Activated CD8-positive, alpha-beta memory T cell treated with anti-CD3 and anti-CD28 coated beads, Interleukin-2, amount 50 U/mL, for 1 hour (primary cell): ENCODE measurements at regions not wholly inside any gene's neighbourhood (a gene's known extent, or its start where the extent isn't known, plus 50 kb on each side); places are given as distances from the start of the nearest gene placed in this dataset.
"Not testable (repeated sequence)": the region's sequence is repeated elsewhere in the genome, so short reads cannot be mapped to it uniquely, and the experiment has no call there.

Source experiments
- DNase-seq: peaks from one replicate; pipeline ENCODE4 v3.0.0-alpha.2; 2020; ENCODE audit errors: extremely low read depth

DNA sequence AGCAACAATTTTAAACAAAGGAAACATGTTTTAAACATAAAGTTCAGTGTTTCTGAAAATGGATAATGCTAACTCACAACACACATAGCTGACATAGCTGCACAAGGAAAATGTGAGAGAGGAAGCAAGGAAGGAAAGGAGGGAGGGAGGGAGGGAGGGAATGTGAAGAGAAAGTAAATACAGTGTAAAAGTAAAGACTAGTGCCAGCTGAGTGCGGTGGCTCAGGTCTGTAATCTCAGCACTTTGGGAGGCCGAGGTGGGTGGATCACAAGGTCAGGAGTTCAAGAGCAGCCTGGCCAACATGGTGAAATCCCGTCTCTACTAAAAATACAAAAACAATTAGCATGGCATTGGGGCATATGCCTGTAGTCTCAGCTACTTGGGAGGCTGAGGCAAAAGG lies 373.7 kb upstream of the CXADR start:
- not testable (repeated sequence) for DNase-seq

DNA sequence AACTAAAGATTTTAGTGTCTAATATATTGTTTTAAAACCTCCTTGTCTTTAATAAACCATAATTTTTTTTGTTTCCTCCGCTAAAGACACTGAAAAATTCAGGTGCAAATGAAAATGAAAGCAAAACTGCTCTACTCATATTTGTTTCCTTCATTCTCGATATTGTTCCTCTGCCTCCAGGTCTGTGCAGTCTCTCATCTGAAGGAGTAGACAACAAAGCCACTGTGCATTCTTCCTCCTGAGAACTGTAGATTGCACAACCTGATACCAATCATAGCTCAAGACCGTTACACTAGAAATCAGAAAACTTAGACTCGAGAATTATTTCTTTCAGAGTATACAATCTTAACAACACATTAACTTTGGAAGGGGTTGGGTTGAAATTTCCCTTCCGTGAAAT lies 373.1 kb upstream of the CXADR start:
- no peak for DNase-seq

- DNase-seq: no peak
Measured at GRCh38 chr21:17146426-17146825, 366.4 kb upstream of the CXADR start.

- no peak for DNase-seq
Measured at GRCh38 chr21:17159697-17160096, 353.1 kb upstream of the CXADR start.

GRCh38 chr21:17185674-17186073 lies 327.2 kb upstream of the CXADR start:
- DNase-seq: no peak

DNA sequence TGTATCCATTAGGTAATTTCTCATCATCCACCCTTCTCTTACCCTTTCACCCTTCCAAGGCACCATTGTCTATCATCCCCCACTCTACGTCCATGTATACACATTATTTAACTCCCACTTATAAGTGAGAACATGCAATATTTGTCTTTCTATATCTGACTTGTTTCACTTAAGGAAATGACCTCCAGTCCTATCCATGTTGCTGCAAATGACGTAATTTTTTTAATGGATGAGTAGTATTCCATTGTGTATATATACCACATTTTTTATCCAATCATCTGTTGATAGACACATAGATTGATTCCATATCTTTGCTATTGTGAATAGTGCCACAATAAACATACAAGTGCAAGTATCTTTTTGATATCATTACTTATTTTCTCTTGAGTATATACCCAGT lies 322.9 kb upstream of the CXADR start:
- no peak for DNase-seq

DNA sequence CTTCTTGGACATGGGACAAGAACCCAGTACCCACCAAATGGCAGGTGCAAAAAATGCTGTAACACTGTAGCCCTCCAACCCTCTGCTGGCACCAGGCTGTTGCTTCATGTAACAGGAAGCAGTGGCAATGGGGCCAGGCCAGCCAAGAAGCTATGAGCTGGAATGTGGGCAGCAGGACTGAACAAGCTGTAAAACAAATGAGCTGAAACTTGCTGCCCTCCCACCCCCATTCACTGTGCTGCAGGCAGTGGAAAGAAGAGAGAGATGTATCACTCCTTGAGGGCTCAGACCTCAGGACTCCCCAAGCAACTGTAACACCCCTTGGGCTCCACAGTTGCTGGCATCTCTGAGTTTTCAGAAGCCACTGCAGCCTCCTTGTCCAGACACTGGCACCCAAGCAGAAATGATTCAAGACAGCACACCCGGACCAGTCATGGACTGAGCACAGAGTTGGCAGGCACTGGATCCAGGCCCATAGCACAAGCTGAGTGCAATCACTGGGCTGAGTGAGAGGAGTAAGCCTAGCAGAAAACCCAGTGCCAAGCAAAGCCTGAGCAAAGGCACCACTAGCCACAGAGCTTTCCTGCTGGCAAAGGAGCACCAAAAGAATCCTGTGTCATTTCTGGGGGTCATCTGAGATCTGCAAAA lies 321.4 kb upstream of the CXADR start:
- DNase-seq: no peak

DNA sequence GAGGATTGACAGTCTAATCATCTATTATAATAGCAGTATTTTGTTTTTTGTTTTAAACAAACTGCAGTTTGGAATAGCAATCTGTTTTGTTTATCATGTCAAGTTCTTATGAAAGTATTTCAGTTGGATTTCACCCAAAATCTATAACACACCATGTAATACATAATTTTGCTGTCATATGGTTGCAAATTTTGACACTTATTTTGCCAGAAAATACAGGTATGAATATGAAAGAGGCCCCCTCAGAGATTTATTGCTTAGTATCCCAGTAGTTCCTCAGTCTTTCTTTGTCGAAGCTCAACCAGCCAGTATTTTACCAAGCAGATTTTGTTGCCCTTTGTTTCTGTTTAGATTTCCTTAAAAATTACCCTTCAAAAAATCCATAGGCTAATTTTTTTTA lies 317.5 kb upstream of the CXADR start:
- no peak for DNase-seq

DNA sequence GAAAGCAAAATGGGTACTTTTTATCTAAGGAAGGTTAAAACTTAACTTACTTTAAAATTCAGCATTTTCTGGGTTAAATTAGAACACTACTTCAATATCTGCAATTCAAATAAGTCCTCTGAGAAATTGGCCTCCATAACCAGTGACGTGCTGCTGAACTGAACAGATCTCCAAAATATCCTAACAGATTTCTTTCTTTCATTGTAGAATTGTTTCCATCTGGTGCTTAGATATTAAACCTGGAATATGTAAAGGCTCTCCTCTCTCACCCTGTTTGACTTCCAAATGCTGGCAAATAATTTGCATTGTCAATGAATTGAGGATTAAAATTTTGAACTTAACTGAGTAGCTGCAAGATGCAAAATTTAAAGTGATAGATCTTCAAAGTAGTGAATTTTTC lies 316.9 kb upstream of the CXADR start:
- no peak for DNase-seq

GRCh38 chr21:17196623-17197022 lies 316.2 kb upstream of the CXADR start:
- no peak for DNase-seq

- no peak for DNase-seq
Measured at GRCh38 chr21:17197996-17198395, 314.8 kb upstream of the CXADR start.

DNA sequence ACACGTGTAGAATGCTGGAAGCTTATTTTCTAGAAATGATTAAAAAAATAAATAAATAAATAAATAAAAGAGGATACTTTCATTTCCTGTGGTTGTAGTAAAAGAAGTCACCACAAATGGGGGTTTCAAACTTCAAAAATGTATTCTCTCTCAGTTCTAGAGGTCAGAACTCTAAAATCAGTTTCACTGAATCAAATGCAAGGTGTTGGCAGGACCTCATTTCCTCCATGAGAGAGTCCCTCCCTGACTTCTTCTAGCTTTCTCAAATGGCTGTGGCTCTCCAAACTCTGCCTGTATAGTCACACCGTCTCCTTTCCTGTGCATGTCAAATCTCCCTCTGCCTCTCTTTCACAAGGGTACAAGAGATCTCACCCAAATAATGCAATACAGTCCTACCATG lies 312.6 kb upstream of the CXADR start:
- DNase-seq: no peak

DNA sequence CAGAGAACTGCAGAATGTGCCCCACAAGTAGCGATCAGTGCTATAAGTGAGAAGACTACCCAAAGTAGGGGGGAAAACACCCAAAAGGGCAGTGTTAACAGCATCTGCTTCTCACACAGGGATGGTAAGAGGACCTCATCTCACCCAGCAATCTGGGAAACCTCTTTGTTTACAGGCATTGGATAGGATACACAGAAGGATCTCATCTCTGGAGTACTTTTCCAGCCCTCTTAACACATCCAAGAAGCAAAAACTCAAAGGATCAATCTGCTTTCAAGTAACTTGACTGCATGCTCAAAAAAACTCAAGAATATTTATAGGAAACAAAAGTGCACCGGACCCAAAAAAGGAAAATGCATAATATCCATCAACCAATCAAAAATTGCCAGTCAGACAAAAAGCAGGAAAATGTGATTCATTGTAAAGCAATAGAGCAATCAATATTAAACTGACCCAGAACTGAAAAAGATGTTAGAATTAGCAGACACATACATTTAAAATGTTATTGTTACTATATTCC lies 311.0 kb upstream of the CXADR start:
- no peak for DNase-seq

- DNase-seq: no peak
Measured at GRCh38 chr21:17214801-17215200, 298.0 kb upstream of the CXADR start.

DNA sequence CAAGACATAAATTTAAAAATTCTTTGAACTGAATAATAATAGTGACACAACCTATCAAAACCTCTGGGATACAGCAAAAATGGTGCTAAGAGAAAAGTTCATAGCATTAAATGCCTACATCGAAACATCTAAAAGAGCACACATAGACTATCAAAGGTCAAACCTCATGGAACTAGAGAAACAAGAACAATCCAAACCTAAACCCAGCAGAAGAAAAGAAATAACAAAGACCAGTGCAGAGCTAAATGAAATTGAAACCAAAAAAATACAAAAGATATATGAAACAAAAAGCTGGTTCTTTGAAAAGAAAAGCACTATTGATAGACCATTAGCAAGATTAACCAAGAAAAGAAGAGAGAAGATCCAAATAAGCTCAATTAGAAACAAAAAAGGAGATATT lies 293.8 kb upstream of the CXADR start:
- not testable (repeated sequence) for DNase-seq

- DNase-seq: no peak
Measured at GRCh38 chr21:17231124-17231523, 281.7 kb upstream of the CXADR start.

DNA sequence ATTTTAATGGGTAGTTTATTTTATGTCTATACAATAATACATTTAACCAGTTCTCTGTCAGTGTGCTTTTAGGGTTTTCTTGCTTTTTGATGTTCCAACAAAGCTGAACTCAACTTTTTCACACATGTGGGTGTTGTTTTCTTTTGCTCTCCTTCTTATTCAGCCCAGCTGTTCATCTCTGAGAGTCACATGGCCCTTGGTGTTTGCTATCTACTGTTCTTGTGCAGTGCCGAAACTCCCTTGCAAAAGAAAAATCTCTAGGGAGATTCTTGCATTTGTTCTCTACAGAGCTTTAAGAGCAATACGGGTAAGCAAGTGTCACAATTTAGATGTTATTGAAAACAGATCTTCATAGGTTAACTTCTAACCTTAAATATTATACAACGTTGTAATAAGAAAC lies 281.1 kb upstream of the CXADR start:
- no peak for DNase-seq

GRCh38 chr21:17238468-17238867 lies 274.4 kb upstream of the CXADR start:
- DNase-seq: no peak

GRCh38 chr21:17250778-17251241 lies 262.0 kb upstream of the CXADR start:
- DNase-seq: no peak

- DNase-seq: no peak
Measured at GRCh38 chr21:17257784-17258183, 255.1 kb upstream of the CXADR start.

- DNase-seq: no peak
Measured at GRCh38 chr21:17264182-17264581, 248.7 kb upstream of the CXADR start.

DNA sequence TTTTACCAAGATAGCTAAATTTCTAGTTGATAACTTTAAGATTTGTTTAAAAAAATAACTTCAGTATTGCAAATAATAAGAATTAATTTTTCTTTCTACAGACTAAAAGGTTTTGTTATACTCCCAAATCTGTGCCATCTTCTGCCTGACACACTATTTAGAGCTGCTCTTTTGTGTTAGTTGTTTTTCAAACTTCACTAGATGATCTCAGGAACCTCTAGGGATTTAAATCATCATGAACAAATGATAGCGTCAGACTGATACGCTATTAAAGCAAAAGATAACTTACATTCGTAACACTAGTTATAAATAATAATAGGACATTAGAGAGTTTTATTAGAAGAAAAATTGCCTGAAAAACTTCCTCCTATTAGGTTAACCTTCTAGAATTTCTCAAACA lies 243.1 kb upstream of the CXADR start:
- no peak for DNase-seq

- no peak for DNase-seq
Measured at GRCh38 chr21:17270229-17270628, 242.6 kb upstream of the CXADR start.

DNA sequence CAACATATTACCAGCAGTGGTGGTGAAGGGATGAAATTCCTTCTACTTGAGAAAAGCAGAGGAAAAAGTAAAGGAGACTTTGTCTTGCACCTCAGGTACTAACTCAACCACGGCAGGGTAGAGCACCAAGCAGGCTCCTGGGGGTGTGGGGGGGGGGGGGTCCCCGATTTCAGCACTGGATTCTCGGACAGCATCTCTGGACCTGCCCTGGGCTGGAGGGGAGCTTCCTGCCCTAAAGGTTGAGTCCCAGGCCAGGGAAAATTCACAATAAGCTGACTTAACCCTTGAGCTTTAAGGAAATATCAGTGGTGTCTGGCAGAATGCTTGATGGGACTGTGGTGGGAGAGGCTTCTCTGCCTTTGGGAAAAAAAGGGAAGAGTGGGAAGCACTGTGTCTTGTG lies 233.2 kb upstream of the CXADR start:
- no peak for DNase-seq
